Ectodermal cell (in vitro differentiated cells): ENCODE measurements at regions not wholly inside any gene's neighbourhood (a gene's known extent, or its start where the extent isn't known, plus 50 kb on each side); places are given as distances from the start of the nearest gene placed in this dataset.

ENCODE experiments used
- H3K27ac ChIP-seq: 2 replicates; pipeline ENCODE4 v1.7.0; 2013; ENCODE audit warnings: mild to moderate bottlenecking, low read depth, low read length; ENCODE audit not compliant: insufficient read depth, poor library complexity, severe bottlenecking
- H3K27me3 ChIP-seq: 2 replicates; pipeline ENCODE4 v1.7.0; 2013; ENCODE audit warnings: mild to moderate bottlenecking, low read length; ENCODE audit not compliant: insufficient read depth, control insufficient read depth, poor library complexity, severe bottlenecking
- H3K36me3 ChIP-seq: one replicate; pipeline ENCODE4 v1.7.0; 2013; ENCODE audit warnings: low read length; ENCODE audit not compliant: control insufficient read depth, insufficient read depth
- H3K4me1 ChIP-seq: one replicate; pipeline ENCODE4 v1.7.0; 2013; ENCODE audit warnings: low read length; ENCODE audit not compliant: control insufficient read depth, insufficient read depth
- H3K4me3 ChIP-seq: 2 replicates; pipeline ENCODE4 v1.7.0; 2013; ENCODE audit warnings: low read depth, low read length, control low read depth; ENCODE audit not compliant: insufficient read depth
- H3K9me3 ChIP-seq: 2 replicates; pipeline ENCODE4 v1.7.0; 2013; ENCODE audit warnings: mild to moderate bottlenecking, low read length, moderate library complexity; ENCODE audit not compliant: control insufficient read depth
- WGBS, 2 experiments: methylation state at CpG; one replicate each; pipeline ENCODE4 v1.1.7; 2013; ENCODE audit warnings: missing lambda C conversion rate in 2 of 2; 5-methylcytosine and 5-hydroxymethylcytosine counted together

DNA sequence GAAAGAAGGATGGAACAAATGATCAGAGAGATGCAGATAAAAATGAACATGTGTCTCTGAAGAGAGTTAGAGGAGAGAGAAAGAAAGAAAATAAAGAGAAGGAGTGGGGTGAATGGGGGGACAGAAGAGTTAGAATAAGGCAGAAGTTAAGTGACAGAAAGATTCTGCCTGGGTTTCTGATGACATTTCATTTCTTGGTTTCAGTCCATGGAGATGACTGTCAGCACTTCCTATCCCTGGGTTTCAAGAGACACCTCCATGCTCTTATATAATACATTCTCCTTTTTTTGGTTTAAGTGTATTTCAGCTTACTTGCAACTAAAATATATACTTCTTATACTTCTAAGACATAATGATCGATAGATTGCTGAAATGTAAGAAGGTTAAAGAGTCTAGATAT, 213.0 kb upstream of the IL12B start:
- WGBS, 2 experiments, result no CpG with 5 or more reads among the region's 1 CpG
- Histone ChIP-seq H3K4me1 (no peaks in the 10 kb centered on the region), H3K27ac (no peak overlapping the region), H3K27me3 (no peaks in the 10 kb centered on the region), H3K9me3 (no peaks in the 10 kb centered on the region), H3K36me3 (no peaks in the 10 kb centered on the region), H3K4me3 (no peak overlapping the region)

DNA sequence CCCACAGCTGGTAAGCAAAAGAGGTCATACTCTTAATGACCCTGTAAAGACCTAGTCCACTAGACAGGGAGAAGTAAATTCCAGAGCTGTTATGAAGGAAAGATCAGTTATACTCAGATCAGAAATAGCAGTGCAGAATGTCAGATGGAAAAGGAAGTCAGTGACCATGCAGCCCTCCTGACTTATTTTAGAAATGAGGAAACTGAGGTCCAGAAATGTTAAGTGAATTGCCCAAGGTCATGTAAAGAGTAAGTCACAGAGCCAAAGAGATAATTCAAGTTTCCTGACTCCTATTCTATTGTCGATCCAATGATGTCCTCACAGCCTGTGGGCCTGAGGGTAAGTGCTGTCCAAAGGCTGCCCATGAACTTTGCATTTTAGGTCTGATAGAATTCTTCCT, 214.9 kb upstream of the IL12B start:
- Histone ChIP-seq H3K27ac (no peak overlapping the region), H3K27me3 (no peaks in the 10 kb centered on the region), H3K4me1 (no peaks in the 10 kb centered on the region), H3K4me3 (no peak overlapping the region), H3K9me3 (no peaks in the 10 kb centered on the region), H3K36me3 (no peaks in the 10 kb centered on the region)
- WGBS, 2 experiments, result 93 to 97% methylated on average over 1 of the region's 1 CpG

DNA sequence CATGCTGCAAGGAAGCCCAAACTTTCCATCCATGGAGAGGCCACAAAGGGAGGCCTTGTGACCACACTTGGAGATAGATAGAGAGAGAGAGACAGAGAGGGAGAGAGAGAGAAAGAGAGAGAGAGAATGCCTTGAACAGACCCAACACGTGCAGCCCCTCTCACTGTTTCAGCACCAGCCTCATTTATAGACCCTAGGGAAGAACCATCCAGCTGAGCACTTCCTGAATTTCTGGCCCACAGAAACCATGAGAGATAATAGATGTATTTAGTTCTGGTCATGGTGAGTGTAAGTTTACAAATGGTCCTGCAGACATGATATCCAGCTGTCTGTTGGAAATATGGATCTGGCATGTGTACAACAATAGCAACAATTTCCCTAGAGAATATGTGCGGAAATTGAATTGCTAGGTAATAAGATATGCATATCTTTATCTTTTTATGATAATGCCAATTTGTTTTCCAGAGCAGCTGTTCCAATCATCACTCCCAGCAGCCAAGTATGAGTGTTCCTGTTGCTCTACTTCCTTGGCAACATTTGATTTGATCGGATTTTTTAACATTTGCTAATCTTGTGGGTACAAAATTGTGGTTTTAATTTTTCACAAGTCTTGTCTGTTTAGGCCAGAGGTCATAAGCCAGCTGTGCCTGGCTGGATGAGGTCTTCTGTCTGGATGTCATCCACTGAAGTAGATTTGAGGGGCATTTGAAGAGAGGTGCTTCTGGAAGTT, 217.3 kb upstream of the IL12B start:
- WGBS, 2 experiments, result 91% methylated on average over 2 to 3 of the region's 3 CpGs
- no peak overlapping the region for H3K27ac ChIP-seq
- H3K36me3 ChIP-seq, result no peaks in the 10 kb centered on the region
- no peaks in the 10 kb centered on the region for H3K27me3 ChIP-seq
- H3K9me3 ChIP-seq, result no peaks in the 10 kb centered on the region
- no peaks in the 10 kb centered on the region for H3K4me1 ChIP-seq
- no peak overlapping the region for H3K4me3 ChIP-seq

DNA sequence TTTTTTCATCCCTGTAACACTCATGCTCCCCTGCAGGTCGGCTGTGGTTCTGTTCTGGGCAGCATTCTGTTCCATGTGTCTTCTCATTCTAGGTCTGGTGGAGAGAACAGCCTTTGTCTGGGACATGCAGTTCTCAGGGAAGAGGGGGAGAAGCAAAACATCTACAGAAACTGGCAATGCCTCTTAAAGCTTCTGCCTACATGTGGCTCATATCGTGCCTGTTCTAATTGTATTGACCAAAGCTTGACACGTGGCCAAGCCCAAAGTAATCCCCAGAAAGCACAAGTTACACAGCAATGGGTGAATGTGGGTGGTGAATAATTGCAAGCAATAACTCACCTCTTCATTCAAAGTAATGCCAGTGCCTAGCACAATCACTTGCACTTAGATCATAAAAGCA, 218.2 kb upstream of the IL12B start:
- H3K4me3 ChIP-seq, result no peak overlapping the region
- no peaks in the 10 kb centered on the region for H3K27me3 ChIP-seq
- H3K36me3 ChIP-seq, result no peaks in the 10 kb centered on the region
- no peaks in the 10 kb centered on the region for H3K4me1 ChIP-seq
- H3K27ac ChIP-seq, result no peak overlapping the region
- WGBS, 2 experiments, result 89 to 93% methylated on average over 2 to 3 of the region's 3 CpGs
- no peaks in the 10 kb centered on the region for H3K9me3 ChIP-seq

DNA sequence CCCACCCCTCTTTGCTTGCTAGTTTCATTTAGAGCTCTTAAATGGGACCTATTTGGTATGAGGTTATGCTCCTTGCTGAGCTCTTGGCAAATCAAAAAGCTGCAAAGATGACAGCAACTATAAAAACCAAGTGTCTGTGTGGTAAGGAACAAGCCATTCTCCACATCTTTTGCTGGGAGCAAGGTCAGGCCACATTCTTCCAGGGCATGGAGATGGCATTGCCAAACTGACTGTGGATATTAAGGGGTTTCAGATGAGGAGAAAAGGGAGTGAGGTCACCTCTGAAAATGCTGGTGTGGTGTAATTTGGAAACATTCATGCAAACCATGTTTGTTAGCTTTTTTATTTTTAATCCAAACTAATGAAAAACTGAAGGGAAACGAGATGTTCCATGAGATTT, 218.8 kb upstream of the IL12B start:
- H3K9me3 ChIP-seq, result no peaks in the 10 kb centered on the region
- H3K4me1 ChIP-seq, result no peaks in the 10 kb centered on the region
- no peaks in the 10 kb centered on the region for H3K27me3 ChIP-seq
- H3K27ac ChIP-seq, result no peak overlapping the region
- no peak overlapping the region for H3K4me3 ChIP-seq
- no peaks in the 10 kb centered on the region for H3K36me3 ChIP-seq
- WGBS, 2 experiments, result 86 to 89% methylated on average over 1 of the region's 1 CpG

DNA sequence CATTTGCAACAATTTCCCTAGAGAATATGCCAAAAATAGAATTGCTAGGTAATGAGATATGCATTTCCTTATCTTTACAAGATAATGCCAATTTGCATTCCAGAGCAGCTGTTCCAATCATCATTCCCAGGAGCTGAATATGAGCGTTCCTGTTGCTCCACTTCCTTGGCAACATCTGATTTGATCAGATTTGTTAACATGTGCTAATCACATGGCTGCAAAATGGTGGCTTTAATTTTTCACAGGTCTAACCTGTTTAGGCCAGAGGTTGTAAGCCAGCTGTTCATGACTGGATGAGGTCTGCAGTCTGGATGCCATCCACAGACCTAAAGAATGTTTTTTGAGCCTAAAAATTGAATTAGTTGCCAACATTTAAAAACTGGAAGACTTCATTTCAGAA, 220.7 kb upstream of the IL12B start:
- H3K27ac ChIP-seq, result no peak overlapping the region
- no peaks in the 10 kb centered on the region for H3K9me3 ChIP-seq
- WGBS, 2 experiments, result 86 to 96% methylated on average over 1 of the region's 1 CpG
- H3K4me1 ChIP-seq, result no peaks in the 10 kb centered on the region
- no peaks in the 10 kb centered on the region for H3K36me3 ChIP-seq
- no peak overlapping the region for H3K4me3 ChIP-seq
- H3K27me3 ChIP-seq, result no peaks in the 10 kb centered on the region

DNA sequence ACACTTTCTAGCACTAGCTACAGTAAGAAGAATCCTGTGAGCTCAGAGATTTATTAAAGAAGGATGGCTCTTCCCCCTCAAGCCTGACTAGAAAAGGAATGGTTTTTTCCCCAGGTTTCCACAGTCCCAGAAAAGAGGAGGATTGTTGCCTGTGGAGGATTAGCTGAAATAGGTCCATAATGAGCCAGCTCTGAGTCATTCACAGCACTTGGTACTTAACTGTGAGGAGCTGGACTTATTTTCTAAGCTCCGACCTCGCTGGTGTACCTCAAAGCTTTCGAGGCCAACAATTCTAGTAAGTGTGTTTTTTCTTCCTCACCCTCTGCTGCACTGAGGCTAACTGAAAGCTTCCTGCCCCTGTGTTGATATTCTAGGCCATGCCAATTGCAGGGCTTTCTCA, 222.5 kb upstream of the IL12B start:
- no peaks in the 10 kb centered on the region for H3K4me1 ChIP-seq
- H3K27me3 ChIP-seq, result no peaks in the 10 kb centered on the region
- no peak overlapping the region for H3K27ac ChIP-seq
- WGBS, 2 experiments, result 89 to 91% methylated on average over 3 of the region's 3 CpGs
- no peaks in the 10 kb centered on the region for H3K9me3 ChIP-seq
- no peaks in the 10 kb centered on the region for H3K36me3 ChIP-seq
- no peak overlapping the region for H3K4me3 ChIP-seq

DNA sequence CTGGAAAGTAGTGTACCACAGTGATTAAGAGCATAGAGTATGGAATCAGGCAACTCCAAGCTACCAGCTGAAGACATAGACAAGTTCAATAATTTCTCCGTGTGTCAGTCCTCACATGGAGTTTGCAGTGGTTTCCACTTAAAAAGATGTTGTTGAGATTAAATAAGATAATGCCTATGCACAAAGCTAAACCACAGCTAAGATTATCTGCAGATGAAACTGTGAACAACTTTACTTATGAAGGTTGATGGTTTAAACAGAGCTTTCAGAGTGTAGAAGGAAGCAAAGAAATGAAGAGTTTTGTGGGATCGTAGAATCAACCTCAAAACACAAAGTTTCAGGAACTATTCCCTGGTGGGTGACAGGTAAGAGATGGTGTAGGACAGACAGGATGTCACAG, 223.5 kb upstream of the IL12B start:
- Histone ChIP-seq H3K36me3 (no peaks in the 10 kb centered on the region), H3K27me3 (no peaks in the 10 kb centered on the region), H3K9me3 (no peaks in the 10 kb centered on the region), H3K4me1 (no peaks in the 10 kb centered on the region), H3K4me3 (no peak overlapping the region), H3K27ac (no peak overlapping the region)
- WGBS, 2 experiments, result 87 to 92% methylated on average over 2 of the region's 2 CpGs

DNA sequence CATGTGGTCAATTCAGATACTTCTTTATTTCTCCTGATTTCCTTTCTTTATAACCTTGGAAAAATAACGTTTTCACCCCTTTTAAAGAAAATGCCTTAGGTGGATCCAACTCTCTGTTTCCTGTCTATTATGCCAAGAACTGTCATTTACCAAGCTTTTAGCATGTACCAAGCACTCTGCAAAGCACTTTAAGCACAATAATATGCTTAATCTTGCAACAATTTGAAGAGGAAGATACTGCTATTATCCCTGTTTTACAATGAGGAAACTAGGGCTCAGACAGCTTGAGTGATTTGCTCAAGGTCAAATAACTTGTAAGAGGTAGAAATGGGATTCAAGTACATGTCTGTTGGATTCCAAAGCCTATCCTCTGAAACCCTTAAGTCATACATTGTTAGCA, 224.8 kb upstream of the IL12B start:
- H3K27me3 ChIP-seq, result no peaks in the 10 kb centered on the region
- no peak overlapping the region for H3K27ac ChIP-seq
- no peaks in the 10 kb centered on the region for H3K4me1 ChIP-seq
- H3K4me3 ChIP-seq, result no peak overlapping the region
- WGBS, 2 experiments, result 74 to 79% methylated on average over 1 of the region's 1 CpG
- H3K36me3 ChIP-seq, result no peaks in the 10 kb centered on the region
- H3K9me3 ChIP-seq, result no peaks in the 10 kb centered on the region

DNA sequence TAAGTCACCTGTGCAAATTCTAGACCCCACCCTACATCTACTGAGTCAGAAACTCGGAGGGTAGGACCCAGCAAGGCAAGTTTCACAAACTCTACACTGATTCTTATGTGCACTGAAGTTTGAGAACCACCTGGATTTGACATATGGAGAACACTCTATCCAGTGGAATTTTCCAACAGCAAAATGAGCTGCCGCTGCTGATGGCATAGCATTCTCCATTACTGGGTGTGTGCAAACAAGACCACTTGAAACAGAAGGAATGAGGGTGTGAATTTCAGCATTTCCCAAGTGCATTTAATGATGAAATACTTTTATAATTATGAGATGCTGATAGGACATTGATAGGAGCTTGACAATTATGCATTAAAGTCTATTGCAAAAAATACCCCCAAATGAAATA, 229.1 kb upstream of the IL12B start:
- H3K27ac ChIP-seq, result no peak overlapping the region
- WGBS, 2 experiments, result 94 to 97% methylated on average over 2 of the region's 2 CpGs
- H3K9me3 ChIP-seq, result no peaks in the 10 kb centered on the region

DNA sequence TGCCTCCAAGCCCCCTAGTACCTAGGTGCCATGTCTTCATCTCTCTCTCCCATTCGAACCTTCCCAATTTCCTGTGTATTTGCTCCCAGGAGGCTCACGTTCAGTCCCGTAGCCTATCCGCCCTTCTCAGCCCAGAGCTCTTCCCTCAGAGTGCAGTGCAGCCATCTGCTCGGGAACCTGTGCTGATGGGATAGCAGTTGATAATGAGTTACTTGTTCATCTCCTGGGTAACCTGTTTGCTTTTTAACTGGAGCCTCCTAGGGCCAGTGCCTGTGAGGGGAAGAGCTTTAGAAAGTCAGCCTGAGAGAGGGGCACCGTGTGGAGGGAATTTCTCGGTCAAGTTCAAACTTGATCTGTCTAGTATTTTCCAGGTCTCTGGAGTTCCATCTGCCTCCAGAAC, 229.8 kb upstream of the IL12B start:
- H3K4me3 ChIP-seq, result no peak overlapping the region
- H3K27ac ChIP-seq, result no peak overlapping the region
- WGBS, 2 experiments, result 90% methylated on average over 7 of the region's 7 CpGs

More for the DNA sequence above, 229.1 kb upstream of the IL12B start:
- Histone ChIP-seq H3K4me3 (no peak overlapping the region), H3K4me1 (no peaks in the 10 kb centered on the region), H3K36me3 (no peaks in the 10 kb centered on the region), H3K27me3 (no peaks in the 10 kb centered on the region)

More for the DNA sequence above, 229.8 kb upstream of the IL12B start:
- Histone ChIP-seq H3K9me3 (no peaks in the 10 kb centered on the region), H3K4me1 (no peaks in the 10 kb centered on the region), H3K27me3 (no peaks in the 10 kb centered on the region), H3K36me3 (no peaks in the 10 kb centered on the region)
